HG02981 (cell line): ENCODE measurements at regions not wholly inside any gene's neighbourhood (a gene's known extent, or its start where the extent isn't known, plus 50 kb on each side); places are given as distances from the start of the nearest gene placed in this dataset.

Source experiments
- ATAC-seq: cut with Tn5 transposase; IDR thresholded peaks from one replicate; pipeline ENCODE4 v1.9.1; 2021; ENCODE audit warnings: mild to moderate bottlenecking, moderate library complexity; ENCODE audit not compliant: unreplicated experiment

DNA sequence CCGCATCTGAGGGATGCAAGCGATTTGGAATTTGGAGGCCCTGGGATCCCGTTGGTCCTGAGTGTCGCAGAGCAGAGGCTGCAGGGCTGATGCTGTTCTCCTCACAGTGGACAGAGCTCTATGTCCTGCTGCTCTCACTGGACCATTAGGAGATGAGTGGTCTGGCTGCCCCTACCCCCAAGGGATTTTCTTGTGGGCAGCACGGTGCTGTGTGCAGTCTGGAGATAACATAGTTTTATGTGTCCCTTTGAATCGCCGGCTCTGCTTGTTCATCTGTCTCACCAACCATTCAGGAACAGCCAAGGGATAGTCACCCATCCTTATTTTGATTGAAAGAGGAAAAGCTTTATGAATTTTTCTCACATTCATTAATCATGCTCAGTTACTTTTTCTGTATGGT is 49.9 kb downstream of the CHRM3 start:
- no peak for ATAC-seq

DNA sequence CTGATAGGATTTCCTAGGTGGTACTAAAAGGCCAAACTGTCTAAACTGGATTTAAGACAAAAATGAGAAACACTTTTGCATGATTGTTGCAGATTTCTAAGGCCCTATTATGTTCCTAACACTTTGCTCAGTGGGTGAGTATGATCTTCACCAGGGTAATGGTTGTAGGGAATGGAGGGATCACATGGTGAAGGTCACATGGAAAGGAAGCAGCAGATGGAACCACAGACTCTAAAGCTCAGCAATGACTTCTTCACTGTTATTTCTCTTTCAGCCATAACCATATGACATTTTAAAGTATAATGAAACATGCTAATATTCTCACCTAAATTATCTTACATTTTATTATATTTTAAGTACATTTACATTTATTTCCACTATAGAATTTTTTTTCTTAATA is 51.5 kb downstream of the CHRM3 start:
- ATAC-seq: no peak

DNA sequence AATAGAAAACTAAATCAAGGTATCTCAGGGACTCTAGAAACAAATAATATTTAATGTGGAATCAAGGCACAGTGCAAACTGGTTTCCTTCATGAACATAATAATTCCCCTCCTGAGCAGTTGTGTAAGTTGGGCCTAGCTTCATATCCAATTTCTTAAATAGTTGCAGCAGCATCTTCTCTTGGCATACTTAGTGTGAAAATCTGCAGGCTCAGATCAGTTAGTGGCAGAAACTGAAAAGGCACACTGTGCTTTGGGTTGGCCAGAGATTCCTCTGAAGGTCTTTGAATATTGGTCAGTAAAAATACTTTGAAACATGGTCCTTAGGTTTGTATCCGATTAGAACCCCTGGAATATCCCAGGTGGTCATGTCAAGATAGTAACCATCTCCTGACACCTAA is 52.5 kb downstream of the CHRM3 start:
- ATAC-seq: no peak

DNA sequence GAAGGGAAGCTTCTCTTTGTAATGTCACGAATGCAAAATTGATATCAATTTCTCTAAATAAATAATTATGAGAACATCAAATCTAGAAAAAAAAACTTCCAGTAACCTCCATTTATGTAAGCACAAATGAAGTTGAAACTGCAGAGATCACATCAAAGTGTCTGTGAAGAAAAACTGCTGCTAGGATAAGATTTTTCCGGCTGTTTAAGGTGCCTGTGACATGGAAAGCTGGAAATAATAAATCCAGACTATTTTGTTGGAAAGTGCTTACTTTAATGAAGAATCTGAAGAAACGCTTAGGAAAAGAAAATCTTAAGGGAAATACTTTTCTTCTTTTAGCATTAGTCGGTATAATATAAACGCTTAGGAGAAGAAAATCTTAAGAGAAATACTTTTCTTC is 57.0 kb downstream of the CHRM3 start:
- ATAC-seq: no peak

DNA sequence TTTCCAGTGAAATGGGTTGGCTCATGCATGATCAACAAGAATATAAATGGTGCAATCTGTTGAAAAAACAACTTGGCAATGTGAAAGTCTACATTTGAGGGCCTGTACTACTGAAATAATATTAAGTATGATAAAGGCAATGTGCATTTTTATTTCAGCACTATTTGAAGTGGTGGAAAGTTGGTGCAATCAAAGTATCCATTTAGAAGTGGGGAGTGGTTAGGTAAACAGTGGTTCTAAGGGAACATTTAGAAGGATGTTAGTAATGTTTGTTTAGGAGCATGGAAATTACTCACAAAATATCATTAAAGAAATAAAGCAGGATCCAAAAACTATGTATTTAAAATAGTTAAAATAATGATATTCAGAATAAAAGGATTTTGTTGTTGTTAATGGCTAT is 60.2 kb downstream of the CHRM3 start:
- ATAC-seq: no peak

DNA sequence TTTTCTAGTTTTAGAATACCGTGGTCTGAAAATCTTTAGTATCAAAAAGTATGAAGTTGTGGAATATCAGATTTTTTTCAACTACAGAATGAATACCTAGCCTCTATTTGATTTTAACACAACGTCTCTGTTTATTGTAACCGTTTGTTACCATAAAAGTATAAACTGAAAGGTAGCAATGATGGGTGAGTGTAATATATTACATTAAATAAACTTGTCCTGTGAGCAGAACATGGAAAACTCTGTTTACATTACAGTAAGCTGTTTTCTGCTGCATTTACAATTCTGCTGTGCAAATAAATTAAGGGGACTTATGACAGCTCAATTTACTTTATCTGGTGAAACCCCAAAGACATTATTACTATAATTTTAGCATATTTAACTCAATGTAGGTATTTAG is 62.5 kb downstream of the CHRM3 start:
- no peak for ATAC-seq

DNA sequence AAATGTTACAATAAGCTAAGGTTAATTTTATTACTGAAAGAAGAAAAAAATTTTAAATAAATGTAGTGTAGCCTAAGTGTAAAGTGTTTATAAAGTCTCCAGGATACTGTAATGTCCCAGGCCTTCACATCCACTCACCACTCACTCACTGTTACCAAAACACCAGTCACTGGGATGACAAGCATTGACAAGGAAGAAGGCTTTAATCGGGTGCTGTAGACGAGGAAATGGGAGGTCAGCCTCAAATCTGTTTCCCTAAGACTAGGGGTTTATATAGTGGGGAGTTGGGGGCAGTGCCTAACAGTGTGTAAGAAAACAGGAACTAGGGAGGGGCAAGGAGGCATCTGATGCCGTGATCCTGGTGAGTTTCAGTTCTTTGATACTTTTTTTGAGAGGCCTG is 69.4 kb downstream of the CHRM3 start:
- no peak for ATAC-seq

DNA sequence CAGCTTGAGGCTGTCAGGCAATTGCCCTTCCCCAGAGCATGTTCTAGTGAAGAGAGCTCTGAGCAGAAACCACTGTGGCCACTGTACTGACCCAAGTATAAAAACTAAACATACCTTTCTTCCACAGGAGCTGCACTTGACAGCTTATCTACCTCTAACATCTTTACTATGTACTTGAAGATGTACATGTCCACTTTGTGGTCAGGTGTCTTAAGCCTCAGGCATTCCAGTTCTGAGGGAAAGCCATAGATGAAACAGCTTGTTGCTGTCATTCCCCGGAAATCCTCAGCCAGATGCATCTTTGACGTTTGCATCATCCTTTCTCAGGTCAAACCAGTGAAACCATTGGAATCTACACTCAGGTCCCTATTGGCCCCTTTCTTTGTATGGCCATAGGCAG is 70.4 kb downstream of the CHRM3 start:
- ATAC-seq: no peak

DNA sequence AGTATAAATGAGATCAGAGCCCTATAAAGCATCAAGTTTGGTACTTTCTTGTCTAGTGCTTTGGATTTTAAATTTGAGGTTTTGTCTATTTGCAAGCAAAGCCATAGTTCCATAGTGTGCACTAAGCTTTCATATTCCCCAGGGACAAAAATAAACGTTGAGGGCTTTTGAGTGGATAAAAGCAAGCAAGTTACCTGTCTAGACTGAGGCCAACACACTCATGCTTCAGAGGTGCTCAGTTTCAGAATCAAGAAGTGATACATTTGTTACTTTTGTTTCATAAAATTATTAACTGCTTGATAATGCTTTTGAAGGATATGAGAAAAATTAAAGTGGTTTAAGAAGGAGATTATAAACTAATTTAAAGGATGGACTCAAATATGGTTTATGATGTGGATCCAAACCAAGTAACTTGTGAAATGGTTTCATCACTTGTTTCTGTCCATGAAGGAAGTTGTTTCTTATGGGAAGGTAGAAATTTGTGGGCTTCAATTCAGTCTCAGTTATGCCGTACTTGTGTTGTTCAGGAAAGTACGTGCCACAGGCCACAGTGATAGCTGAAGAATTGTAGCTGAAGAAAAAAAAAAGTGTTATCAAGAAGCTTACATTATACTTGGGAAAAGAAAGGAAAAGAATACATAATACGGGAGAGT is 71.2 kb downstream of the CHRM3 start:
- peak; percentile 54 for ATAC-seq

DNA sequence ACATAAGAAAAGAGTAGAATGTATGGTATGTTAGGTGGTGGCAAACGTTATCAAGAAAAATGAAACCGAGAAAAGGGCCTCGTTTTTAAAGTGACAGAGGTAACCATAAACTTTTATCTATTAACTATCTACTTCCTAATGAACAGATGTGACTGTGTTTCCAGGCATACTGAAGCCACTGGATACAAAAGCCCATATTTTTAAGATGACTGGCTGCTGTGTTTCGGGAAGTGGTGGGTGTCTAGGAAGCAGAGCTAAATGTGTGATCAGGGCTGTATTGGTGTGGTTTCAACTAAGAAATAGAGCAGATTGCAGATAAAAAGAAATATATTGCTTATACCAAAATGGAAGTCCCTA is 71.8 kb downstream of the CHRM3 start:
- ATAC-seq: peak; percentile 72

DNA sequence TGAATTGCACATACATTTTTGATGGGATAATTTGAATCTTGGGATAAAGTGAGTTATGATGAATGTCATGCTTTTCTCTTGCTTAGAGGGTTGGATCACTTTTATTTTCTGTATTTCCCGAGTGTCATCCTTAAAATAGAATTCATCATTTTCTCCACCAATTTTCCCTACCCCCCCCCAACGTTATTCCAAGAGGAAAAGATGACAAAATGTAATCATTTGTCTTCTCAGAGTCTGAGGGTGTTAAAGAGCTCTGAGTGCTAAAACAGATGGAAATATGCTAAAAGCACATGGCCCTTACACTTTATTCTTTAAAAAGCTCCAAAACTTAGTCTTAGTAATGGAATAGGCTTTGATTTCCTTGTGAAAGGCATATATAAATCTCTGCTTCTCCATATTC is 81.4 kb downstream of the CHRM3 start:
- ATAC-seq: no peak

DNA sequence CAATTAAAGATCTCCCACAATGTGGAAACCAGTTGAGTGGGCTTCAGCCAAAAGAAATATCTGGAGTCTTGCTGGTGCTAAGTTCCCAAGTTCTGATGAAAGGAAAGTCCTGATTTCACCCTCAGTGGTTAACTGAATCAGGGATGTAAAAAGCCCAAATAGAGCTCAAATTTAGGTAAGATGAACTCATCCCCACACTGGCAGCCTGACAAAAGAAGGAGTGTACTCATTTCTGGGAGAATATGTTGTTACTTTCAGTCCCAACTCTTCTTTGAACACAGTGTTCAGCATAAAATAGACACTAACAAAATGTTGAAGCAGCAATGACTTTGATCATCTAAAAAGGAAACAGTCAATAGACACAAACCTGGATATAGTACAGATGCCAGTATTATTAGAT is 91.7 kb downstream of the CHRM3 start:
- no peak for ATAC-seq

DNA sequence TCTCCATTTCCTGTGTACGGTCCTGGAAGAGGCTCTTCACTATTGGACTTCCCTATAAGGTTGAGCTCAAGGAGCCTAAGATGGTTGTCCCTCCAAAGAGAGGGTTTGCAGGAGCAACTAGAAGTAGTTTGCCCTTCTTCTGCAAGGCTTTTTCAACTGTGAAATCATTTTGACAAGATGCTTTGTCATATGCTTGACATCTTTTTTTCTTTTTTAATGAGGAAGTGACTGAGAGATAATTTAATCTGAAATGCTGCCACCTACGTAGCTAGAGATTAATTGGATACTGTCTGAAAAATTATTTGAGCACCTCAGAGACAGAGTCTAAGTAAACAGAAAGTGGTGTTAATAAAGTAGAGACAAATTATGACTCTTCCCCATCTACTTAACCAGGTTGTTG is 97.0 kb downstream of the CHRM3 start:
- no peak for ATAC-seq

DNA sequence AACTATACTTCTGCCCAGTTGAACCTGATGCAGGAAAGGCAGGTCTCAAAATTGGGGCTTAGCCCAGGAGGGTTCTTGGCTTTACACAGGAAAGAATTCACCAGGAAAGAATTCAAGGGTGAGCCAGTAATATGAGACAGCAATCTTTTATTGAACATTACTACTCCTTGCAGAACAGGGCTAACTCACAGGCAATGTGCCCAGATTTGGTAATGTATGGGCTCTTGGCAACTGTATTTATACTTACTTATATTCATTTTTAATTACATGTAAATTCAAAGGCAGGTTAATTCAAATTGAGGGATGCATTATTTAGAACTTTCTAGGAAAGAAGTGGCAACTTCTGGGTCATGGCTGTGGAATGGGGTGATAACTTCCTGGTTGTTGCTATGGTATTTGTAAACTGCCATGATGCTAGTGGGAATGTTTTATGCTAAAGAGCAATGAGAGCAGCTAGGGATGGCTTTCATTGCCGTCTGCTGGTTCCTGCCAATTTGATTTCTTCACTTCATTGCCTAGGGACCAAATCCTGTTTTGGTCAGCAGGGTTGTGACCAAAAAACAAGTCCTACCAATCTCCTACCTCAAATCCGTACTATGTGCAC is 107.5 kb downstream of the CHRM3 start:
- no peak for ATAC-seq

DNA sequence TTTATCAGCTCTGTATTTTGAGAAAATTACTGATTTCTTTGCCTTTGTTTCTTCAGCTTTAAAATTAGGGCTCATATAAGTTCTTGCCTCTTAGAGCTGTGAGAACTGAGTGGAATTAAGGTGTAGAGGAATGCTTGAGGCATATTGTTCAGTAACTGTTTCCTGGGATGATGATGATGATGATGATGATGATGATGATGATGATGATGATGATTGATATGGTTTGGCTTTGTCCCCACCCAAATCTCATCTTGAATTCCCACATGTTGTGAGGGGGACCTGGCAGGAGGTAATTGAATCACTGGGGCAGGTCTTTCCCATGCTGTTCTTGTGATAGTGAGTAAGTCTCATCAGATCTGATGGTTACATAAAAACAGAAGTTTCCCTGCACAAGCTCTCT is 118.7 kb downstream of the CHRM3 start:
- no peak for ATAC-seq

DNA sequence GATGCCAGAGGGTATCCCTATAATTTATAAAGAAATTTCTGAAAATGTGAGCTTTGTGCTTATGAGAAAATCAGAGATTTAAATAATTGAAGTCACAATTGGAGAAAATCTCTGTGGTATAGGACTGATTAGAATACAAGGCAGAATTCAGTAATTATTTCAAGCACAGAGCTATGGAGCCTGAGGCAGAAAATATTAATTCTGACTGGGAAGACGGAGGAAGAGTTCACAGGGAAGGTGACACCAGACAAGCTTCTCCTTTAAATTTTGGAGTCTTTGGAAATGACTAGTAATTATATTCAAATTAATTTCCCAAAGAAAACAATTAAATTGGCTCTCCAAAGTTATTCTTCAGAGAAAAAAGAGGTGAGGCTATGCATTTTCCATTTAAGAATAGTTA is 121.5 kb downstream of the CHRM3 start:
- no peak for ATAC-seq

DNA sequence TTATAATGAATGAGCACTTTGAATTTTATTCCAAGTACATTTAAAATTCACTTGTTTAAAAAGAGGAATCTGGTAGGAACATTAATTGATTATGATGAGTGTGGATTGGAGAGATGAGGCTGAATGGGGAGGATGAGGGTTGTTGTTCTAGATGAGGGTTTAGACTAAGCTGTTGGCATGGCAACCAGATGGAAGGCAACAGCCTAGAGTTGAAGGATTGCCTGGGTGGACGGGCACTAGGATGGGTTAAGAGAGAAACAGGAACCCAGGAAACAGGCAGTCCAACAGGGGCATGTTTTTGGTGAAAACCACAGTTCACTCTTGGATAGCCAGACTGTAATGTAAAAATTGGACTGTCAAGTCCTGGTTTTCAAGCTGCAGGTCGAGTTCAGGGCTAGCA is 125.5 kb downstream of the CHRM3 start:
- no peak for ATAC-seq

DNA sequence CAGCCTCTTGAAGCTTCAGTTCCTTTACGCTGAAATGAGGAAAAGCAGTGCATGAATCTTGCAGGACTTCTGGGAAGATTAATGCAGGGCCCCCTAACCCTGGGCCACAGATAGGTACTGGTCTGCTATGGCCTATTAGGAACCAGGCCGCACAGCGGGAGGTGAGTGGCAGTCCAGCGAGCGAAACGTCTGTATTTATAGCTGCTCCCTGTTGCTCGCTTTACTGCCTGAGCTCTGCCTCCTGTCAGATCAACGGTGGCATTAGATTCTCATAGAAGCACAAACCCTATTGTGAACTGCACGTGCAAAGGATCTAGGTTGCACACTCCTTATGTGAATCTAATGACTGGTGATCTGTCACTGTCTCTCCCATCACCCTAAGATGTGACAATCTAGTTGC is 130.2 kb downstream of the CHRM3 start:
- ATAC-seq: no peak

DNA sequence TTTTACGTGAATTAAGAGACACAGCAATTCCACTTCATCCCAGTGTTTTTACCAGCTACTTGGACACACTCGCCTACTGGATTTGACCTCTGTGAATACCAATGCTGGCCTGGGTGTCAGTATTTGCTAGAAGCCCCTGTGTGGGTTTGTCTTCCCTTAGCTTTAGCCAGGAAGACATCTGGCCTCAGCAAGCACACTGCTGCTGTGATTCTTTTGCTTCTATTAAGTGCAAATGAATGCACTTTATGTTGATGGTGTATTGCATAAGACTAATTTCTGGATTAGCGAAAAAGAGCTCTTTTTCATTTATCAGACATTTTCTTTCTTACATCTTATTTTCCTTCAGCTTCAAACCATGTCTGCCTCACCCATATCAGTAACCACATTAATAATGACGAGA is 140.0 kb downstream of the CHRM3 start:
- no peak for ATAC-seq

DNA sequence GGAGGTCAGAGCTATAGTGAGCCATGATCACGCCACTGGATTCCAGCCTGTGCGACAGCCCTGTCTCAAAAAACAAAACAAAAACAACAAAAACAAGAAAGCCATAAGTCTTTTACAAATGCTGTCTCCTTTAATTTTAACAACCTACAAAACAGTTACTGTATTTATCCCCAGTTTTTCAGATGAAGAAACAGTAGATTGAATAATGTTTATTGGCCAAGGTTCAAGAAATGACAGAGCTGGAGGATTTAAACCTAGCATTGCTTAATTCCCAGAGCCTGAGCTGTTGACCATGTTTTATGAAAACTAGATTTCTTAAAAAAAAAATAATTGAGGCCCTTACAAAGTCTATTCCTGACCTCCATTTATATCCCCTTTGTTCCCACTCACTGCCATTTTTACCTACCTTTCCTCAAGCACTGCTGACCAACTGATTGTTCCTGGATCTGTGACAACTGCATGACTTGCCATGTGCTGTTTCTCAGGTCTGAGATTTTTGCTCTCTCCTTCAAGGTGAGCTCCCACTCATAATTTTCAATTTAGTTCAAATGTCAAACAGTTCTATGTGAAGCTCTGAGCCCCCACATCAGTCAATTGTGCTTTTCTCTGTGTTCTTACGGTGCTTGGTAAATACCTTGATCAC is 140.8 kb downstream of the CHRM3 start:
- ATAC-seq: no peak

DNA sequence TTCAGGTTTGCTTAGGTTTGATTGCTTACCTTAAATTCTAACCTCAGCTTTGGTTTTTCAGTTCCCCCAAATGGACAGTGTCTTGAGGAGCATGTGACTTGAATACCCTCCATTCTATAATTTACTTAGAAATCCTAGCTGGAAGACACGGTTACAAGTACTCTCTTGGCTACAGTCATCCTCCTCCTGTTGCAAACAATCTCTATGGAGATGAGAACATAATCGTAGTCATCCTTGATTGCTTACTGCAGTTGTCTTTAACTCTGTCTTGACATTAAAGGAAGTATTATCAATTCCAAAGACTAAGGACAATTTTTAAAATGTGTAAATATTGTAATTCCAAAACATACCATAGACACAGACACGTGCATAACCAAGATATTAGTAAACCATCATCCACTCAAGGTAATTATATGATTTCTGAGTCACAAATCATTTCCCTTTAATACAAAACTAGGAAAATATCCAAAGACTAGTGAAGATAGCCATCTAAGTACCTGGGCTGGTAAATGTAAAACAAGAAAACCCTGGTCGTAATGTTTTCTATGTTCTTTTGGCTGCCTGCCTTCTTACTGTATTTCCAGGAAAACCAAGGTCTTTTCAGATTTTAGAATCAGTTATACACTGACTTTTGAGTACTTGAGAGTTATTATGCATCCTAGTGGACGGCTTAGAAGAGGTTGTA is 149.9 kb downstream of the CHRM3 start:
- no peak for ATAC-seq

DNA sequence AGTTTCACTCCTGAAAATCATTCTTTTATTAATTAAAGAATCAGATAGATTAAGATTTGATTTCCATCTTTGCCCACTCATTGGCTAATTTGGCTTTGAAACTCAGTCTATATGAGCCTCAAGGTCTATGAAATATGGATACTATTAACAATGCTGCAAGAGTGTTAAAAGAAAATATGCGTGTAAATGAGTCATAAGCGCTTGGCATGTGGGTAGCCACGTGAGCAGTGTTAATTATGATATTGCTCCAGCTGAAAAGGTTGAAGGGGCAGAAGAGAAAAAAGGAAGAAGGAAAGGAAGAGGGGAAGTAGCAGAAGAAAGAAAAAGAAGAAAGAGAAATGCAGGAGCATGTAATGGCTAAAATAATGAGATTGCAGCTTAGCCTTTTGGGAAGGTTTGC is 151.4 kb downstream of the CHRM3 start:
- ATAC-seq: no peak
